GM23338 (cell line): ENCODE measurements at regions not wholly inside any gene's neighbourhood (a gene's known extent, or its start where the extent isn't known, plus 50 kb on each side); places are given as distances from the start of the nearest gene placed in this dataset.

Source experiments
- ATAC-seq: fragments of 200-7000 bp; cut with Tn5 transposase; 3 replicates; pipeline ENCODE4 v1.9.1; 2020
- DNase-seq: peaks from one replicate; pipeline ENCODE4 v3.0.0-alpha.2; 2015; ENCODE audit warnings: low spot score
- H2AFZ ChIP-seq: fragments of 200-600 bp; sonication (generic); 2 replicates; pipeline ENCODE4 v1.8.0; 2016; ENCODE audit warnings: antibody characterized with exemption, mild to moderate bottlenecking, moderate library complexity
- H3F3A ChIP-seq: fragments of 200-600 bp; sonication (generic); replicated peaks from 2 replicates; pipeline ENCODE4 v1.8.0; 2017; ENCODE audit warnings: antibody characterized with exemption, mixed run types, low read depth
- H3K27ac ChIP-seq: fragments of 200-600 bp; sonication (generic); 2 replicates; pipeline ENCODE4 v1.6.1; 2016; ENCODE audit warnings: low read depth
- H3K27me3 ChIP-seq: fragments of 200-600 bp; sonication (generic); 2 replicates; pipeline ENCODE4 v1.8.0; 2016; ENCODE audit warnings: mild to moderate bottlenecking, mixed run types, moderate library complexity; ENCODE audit not compliant: insufficient read depth
- H3K36me3 ChIP-seq: fragments of 200-600 bp; sonication (generic); 2 replicates; pipeline ENCODE4 v1.8.0; 2016; ENCODE audit warnings: mild to moderate bottlenecking; ENCODE audit not compliant: insufficient read depth
- H3K4me1 ChIP-seq: fragments of 200-600 bp; sonication (generic); 2 replicates; pipeline ENCODE4 v1.8.0; 2016; ENCODE audit warnings: mild to moderate bottlenecking, moderate library complexity; ENCODE audit not compliant: insufficient read depth
- H3K4me2 ChIP-seq: fragments of 200-600 bp; sonication (generic); 2 replicates; pipeline ENCODE4 v1.7.1; 2017; ENCODE audit warnings: mixed run types
- H3K4me3 ChIP-seq: fragments of 200-600 bp; sonication (generic); 2 replicates; pipeline ENCODE4 v1.6.1; 2016; ENCODE audit warnings: mixed run types
- H3K79me2 ChIP-seq: fragments of 200-600 bp; sonication (generic); replicated peaks from 2 replicates; pipeline ENCODE4 v1.8.0; 2017; ENCODE audit warnings: mild to moderate bottlenecking; ENCODE audit not compliant: insufficient read depth
- H3K9me2 ChIP-seq: fragments of 200-600 bp; sonication (generic); 2 replicates; pipeline ENCODE4 v1.8.0; 2017; ENCODE audit not compliant: insufficient read depth
- H4K20me1 ChIP-seq: fragments of 200-600 bp; sonication (generic); replicated peaks from 2 replicates; pipeline ENCODE4 v1.8.0; 2017; ENCODE audit warnings: mild to moderate bottlenecking; ENCODE audit not compliant: insufficient read depth
- H3K27ac Mint-ChIP-seq: 2 replicates; pipeline ENCODE4 v1.8.0; 2020; ENCODE audit warnings: inconsistent platforms, mild to moderate bottlenecking, moderate library complexity, mixed read lengths
- H3K27me3 Mint-ChIP-seq: 3 replicates; pipeline ENCODE4 v1.8.0; 2022; ENCODE audit warnings: low read depth, mild to moderate bottlenecking, moderate library complexity, mixed read lengths, inconsistent platforms; ENCODE audit not compliant: insufficient read depth, poor library complexity
- H3K36me3 Mint-ChIP-seq: 3 replicates; pipeline ENCODE4 v1.8.0; 2021; ENCODE audit warnings: low read depth, mild to moderate bottlenecking, inconsistent platforms, moderate library complexity, mixed read lengths
- H3K4me1 Mint-ChIP-seq: 3 replicates; pipeline ENCODE4 v1.8.0; 2020; ENCODE audit warnings: mild to moderate bottlenecking, inconsistent platforms, mixed read lengths
- H3K4me3 Mint-ChIP-seq: 3 replicates; pipeline ENCODE4 v1.8.0; 2021; ENCODE audit warnings: moderate library complexity, mild to moderate bottlenecking, inconsistent platforms, mixed read lengths
- H3K9me3 Mint-ChIP-seq: 3 replicates; pipeline ENCODE4 v1.8.0; 2020; ENCODE audit warnings: moderate library complexity, mild to moderate bottlenecking, inconsistent platforms, mixed read lengths
- CREB1 ChIP-seq: fragments of 250-450 bp; sonication (Bioruptor Pico); IDR thresholded peaks from 2 replicates; pipeline ENCODE4 v1.5.0; 2020; ENCODE audit warnings: low read depth, mild to moderate bottlenecking, moderate library complexity
- EZH2 ChIP-seq: fragments of 200-600 bp; sonication (generic); IDR thresholded peaks from one replicate; pipeline ENCODE4 v1.8.0; 2017; ENCODE audit warnings: antibody characterized with exemption, mild to moderate bottlenecking, low read depth; ENCODE audit not compliant: unreplicated experiment
- EZH2phosphoT487 ChIP-seq: fragments of 200-600 bp; sonication (generic); IDR thresholded peaks from one replicate; pipeline ENCODE4 v1.8.1; 2018; ENCODE audit warnings: antibody characterized with exemption; ENCODE audit not compliant: unreplicated experiment
- STAT1 ChIP-seq: IDR thresholded peaks from one replicate; pipeline ENCODE4 v1.6.1; 2016; ENCODE audit warnings: antibody characterized with exemption; ENCODE audit not compliant: unreplicated experiment
- ZNF114 ChIP-seq: fragments of 250-450 bp; sonication (Bioruptor Pico); IDR thresholded peaks from 2 replicates; pipeline ENCODE4 v1.5.0; 2020; ENCODE audit warnings: mild to moderate bottlenecking, moderate library complexity
- TF ChIP-seq, protein P1 (sequence below): fragments of 250-450 bp; sonication (Bioruptor Pico); IDR thresholded peaks from 2 replicates; pipeline ENCODE4 v1.5.0; 2020; ENCODE audit warnings: mild to moderate bottlenecking, moderate library complexity
- TF ChIP-seq, protein P2 (sequence below): IDR thresholded peaks from 2 replicates; pipeline ENCODE4 v1.6.1; 2016; ENCODE audit warnings: antibody characterized with exemption

- no peak overlapping the region for H3K27ac Mint-ChIP-seq
- H3K4me2 ChIP-seq = no peak overlapping the region
- H3K4me3 ChIP-seq = no peak overlapping the region
- no peaks in the 10 kb centered on the region for H3K36me3 ChIP-seq
- DNase-seq (no peak), ATAC-seq (no peak)
- no peaks in the 10 kb centered on the region for H3K4me1 Mint-ChIP-seq
- TF ChIP-seq STAT1 (no peak), EZH2 (no peak), ZNF114 (CRISPR knock-in tag) (no peak), EZH2phosphoT487 (no peak), CREB1 (CRISPR knock-in tag) (no peak)
- TF ChIP-seq, protein P1, sequence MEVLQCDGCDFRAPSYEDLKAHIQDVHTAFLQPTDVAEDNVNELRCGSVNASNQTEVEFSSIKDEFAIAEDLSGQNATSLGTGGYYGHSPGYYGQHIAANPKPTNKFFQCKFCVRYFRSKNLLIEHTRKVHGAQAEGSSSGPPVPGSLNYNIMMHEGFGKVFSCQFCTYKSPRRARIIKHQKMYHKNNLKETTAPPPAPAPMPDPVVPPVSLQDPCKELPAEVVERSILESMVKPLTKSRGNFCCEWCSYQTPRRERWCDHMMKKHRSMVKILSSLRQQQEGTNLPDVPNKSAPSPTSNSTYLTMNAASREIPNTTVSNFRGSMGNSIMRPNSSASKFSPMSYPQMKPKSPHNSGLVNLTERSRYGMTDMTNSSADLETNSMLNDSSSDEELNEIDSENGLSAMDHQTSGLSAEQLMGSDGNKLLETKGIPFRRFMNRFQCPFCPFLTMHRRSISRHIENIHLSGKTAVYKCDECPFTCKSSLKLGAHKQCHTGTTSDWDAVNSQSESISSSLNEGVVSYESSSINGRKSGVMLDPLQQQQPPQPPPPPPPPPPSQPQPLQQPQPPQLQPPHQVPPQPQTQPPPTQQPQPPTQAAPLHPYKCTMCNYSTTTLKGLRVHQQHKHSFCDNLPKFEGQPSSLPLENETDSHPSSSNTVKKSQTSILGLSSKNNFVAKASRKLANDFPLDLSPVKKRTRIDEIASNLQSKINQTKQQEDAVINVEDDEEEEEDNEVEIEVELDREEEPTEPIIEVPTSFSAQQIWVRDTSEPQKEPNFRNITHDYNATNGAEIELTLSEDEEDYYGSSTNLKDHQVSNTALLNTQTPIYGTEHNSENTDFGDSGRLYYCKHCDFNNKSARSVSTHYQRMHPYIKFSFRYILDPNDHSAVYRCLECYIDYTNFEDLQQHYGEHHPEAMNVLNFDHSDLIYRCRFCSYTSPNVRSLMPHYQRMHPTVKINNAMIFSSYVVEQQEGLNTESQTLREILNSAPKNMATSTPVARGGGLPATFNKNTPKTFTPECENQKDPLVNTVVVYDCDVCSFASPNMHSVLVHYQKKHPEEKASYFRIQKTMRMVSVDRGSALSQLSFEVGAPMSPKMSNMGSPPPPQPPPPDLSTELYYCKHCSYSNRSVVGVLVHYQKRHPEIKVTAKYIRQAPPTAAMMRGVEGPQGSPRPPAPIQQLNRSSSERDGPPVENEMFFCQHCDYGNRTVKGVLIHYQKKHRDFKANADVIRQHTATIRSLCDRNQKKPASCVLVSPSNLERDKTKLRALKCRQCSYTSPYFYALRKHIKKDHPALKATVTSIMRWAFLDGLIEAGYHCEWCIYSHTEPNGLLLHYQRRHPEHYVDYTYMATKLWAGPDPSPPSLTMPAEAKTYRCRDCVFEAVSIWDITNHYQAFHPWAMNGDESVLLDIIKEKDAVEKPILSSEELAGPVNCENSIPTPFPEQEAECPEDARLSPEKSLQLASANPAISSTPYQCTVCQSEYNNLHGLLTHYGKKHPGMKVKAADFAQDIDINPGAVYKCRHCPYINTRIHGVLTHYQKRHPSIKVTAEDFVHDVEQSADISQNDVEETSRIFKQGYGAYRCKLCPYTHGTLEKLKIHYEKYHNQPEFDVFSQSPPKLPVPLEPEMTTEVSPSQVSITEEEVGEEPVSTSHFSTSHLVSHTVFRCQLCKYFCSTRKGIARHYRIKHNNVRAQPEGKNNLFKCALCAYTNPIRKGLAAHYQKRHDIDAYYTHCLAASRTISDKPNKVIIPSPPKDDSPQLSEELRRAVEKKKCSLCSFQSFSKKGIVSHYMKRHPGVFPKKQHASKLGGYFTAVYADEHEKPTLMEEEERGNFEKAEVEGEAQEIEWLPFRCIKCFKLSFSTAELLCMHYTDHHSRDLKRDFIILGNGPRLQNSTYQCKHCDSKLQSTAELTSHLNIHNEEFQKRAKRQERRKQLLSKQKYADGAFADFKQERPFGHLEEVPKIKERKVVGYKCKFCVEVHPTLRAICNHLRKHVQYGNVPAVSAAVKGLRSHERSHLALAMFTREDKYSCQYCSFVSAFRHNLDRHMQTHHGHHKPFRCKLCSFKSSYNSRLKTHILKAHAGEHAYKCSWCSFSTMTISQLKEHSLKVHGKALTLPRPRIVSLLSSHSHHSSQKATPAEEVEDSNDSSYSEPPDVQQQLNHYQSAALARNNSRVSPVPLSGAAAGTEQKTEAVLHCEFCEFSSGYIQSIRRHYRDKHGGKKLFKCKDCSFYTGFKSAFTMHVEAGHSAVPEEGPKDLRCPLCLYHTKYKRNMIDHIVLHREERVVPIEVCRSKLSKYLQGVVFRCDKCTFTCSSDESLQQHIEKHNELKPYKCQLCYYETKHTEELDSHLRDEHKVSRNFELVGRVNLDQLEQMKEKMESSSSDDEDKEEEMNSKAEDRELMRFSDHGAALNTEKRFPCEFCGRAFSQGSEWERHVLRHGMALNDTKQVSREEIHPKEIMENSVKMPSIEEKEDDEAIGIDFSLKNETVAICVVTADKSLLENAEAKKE = no peak
- TF ChIP-seq, protein P2, sequence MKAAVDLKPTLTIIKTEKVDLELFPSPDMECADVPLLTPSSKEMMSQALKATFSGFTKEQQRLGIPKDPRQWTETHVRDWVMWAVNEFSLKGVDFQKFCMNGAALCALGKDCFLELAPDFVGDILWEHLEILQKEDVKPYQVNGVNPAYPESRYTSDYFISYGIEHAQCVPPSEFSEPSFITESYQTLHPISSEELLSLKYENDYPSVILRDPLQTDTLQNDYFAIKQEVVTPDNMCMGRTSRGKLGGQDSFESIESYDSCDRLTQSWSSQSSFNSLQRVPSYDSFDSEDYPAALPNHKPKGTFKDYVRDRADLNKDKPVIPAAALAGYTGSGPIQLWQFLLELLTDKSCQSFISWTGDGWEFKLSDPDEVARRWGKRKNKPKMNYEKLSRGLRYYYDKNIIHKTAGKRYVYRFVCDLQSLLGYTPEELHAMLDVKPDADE = no peak
- no peaks in the 10 kb centered on the region for H3K79me2 ChIP-seq
- H2AFZ ChIP-seq = no peak overlapping the region
- H3K4me3 Mint-ChIP-seq = no peak overlapping the region
- H3K36me3 Mint-ChIP-seq = peaks cover 5% of the 10 kb centered on the region; the same call in 2 of the 3 replicates
- no peaks in the 10 kb centered on the region for H3K27me3 ChIP-seq
- H3K27me3 Mint-ChIP-seq = peaks cover 2% of the 10 kb centered on the region
- H3F3A ChIP-seq = no peaks in the 10 kb centered on the region
- H4K20me1 ChIP-seq = no peaks in the 10 kb centered on the region
- H3K9me3 Mint-ChIP-seq = peaks cover 15% of the 10 kb centered on the region
- H3K27ac ChIP-seq = no peak overlapping the region
- no peaks in the 10 kb centered on the region for H3K4me1 ChIP-seq
- H3K9me2 ChIP-seq = 0 out of 2 replicates have a peak, but pooled peaks cover 3% of the 10 kb centered on the region
These were observed 197.8 kb downstream of the ZNF648 start for GRCh38 chr1:181863736-181864135.
